ENCODE measurements at regions not wholly inside any gene's neighbourhood (a gene's known extent, or its start where the extent isn't known, plus 50 kb on each side); places are given as distances from the start of the nearest gene placed in this dataset.

DNA sequence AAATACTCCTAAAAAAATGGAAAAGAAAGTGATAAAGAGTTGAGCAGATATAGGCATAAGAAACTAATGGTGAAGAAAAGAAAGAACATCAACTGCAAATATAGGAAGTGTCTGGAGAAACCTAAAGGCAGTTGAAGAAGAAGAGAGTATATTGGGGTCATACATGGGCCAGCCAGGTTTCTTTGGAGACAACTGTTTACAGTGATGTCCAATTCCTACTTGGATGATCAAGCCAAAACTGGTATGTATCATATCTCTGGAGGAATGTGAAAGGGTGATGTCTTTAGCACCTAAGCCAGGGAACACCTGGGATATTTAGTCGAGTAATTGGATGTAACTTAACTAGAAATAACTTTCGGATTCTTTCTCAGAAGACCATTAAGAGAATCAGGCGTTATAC is 129.3 kb upstream of the FLRT2 start:
- TF ChIP-seq POLR2A (IDR thresholded peaks at IDR 0.05; ENCODE audit: low read depth, low read length) (no peak), POLR2AphosphoS5 (IDR thresholded peaks at IDR 0.05; ENCODE audit: low read depth, low read length) (no peak)
